LNCAP (cell line): ENCODE measurements at regions not wholly inside any gene's neighbourhood (a gene's known extent, or its start where the extent isn't known, plus 50 kb on each side); places are given as distances from the start of the nearest gene placed in this dataset.

Experiments
- CTCF ChIP-seq: fragments of 450-650 bp; IDR thresholded peaks from 2 replicates; pipeline ENCODE4 v1.5.1; 2017; ENCODE audit warnings: mild to moderate bottlenecking

- no peak for TF ChIP-seq CTCF
Measured at GRCh38 chr22:48754611-48755058, 1073.0 kb downstream of the BRD1 start.

- TF ChIP-seq CTCF = no peak
Measured at GRCh38 chr22:48753752-48754517, 1073.7 kb downstream of the BRD1 start.

- no peak for TF ChIP-seq CTCF
Measured at GRCh38 chr22:48753381-48753730, 1074.3 kb downstream of the BRD1 start.

GRCh38 chr22:48752451-48753380 is 1075.0 kb downstream of the BRD1 start:
- no peak for TF ChIP-seq CTCF

- no peak for TF ChIP-seq CTCF
Measured at GRCh38 chr22:48751539-48752437, 1075.9 kb downstream of the BRD1 start.

GRCh38 chr22:48750826-48751440 is 1076.7 kb downstream of the BRD1 start:
- no peak for TF ChIP-seq CTCF

- no peak for TF ChIP-seq CTCF
Measured at GRCh38 chr22:48750282-48750681, 1077.4 kb downstream of the BRD1 start.
